AG10803 (cell line): ENCODE measurements at regions not wholly inside any gene's neighbourhood (a gene's known extent, or its start where the extent isn't known, plus 50 kb on each side); places are given as distances from the start of the nearest gene placed in this dataset.

Source experiments
- DNase-seq: peaks from one replicate; pipeline ENCODE4 v3.0.0; 2010; ENCODE audit warnings: low read depth
- H3K4me3 ChIP-seq: 2 replicates; pipeline ENCODE4 v1.5.1; 2011; ENCODE audit warnings: mild to moderate bottlenecking, low read length, control low read depth
- CTCF ChIP-seq: conservative IDR thresholded peaks from 2 replicates; pipeline ENCODE4 v1.5.1; 2011; ENCODE audit warnings: mild to moderate bottlenecking, low read length, control low read depth, inconsistent platforms

- DNase-seq = no peak
- no peak overlapping the region for H3K4me3 ChIP-seq
- TF ChIP-seq CTCF = no peak
Observed at GRCh38 chr4:28117084-28117682, 1256.5 kb downstream of the STIM2 start.

- no peak overlapping the region for H3K4me3 ChIP-seq
- TF ChIP-seq CTCF = no peak
- DNase-seq = no peak
Observed at GRCh38 chr4:28146191-28146590, 1285.5 kb downstream of the STIM2 start.

GRCh38 chr4:28148221-28148620 lies 1287.6 kb downstream of the STIM2 start:
- DNase-seq = no peak
- TF ChIP-seq CTCF = no peak
- no peak overlapping the region for H3K4me3 ChIP-seq

- no peak for DNase-seq
Observed at GRCh38 chr4:28149762-28150161, 1289.1 kb downstream of the STIM2 start.

GRCh38 chr4:28151314-28151713 lies 1290.7 kb downstream of the STIM2 start:
- no peak for DNase-seq
- no peak for TF ChIP-seq CTCF
- no peak overlapping the region for H3K4me3 ChIP-seq

More at GRCh38 chr4:28149762-28150161, 1289.1 kb downstream of the STIM2 start:
- TF ChIP-seq CTCF = no peak
- H3K4me3 ChIP-seq = no peak overlapping the region

- no peak for DNase-seq
- no peak for TF ChIP-seq CTCF
- H3K4me3 ChIP-seq = no peak overlapping the region
Observed at GRCh38 chr4:28167411-28167810, 1306.8 kb downstream of the STIM2 start.

- no peak for TF ChIP-seq CTCF
- no peak overlapping the region for H3K4me3 ChIP-seq
- DNase-seq = no peak
Observed at GRCh38 chr4:28176942-28177341, 1316.3 kb downstream of the STIM2 start.
